ENCODE measurements at regions not wholly inside any gene's neighbourhood (a gene's known extent, or its start where the extent isn't known, plus 50 kb on each side); places are given as distances from the start of the nearest gene placed in this dataset.

DNA sequence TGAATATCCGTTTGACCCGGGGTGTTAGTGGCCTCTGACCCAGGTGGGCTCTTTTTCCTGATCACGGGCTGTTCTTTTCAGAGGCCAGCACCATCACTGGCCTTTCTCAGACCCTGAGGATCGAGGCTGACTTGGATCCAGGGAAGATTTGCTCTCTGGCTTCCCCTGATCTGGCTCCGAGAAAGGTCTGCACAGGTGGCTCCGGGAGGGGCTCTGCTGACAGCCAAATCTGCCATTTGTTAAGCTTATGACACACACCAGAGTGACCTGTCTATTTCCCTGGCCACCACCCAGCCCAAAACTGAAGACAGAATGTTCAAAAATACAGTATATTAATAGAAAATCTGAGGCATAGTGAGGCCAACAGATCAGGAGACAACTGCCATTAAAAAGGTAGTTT lies 221.8 kb upstream of the TNRC6C start:
- TF ChIP-seq, protein P1, sequence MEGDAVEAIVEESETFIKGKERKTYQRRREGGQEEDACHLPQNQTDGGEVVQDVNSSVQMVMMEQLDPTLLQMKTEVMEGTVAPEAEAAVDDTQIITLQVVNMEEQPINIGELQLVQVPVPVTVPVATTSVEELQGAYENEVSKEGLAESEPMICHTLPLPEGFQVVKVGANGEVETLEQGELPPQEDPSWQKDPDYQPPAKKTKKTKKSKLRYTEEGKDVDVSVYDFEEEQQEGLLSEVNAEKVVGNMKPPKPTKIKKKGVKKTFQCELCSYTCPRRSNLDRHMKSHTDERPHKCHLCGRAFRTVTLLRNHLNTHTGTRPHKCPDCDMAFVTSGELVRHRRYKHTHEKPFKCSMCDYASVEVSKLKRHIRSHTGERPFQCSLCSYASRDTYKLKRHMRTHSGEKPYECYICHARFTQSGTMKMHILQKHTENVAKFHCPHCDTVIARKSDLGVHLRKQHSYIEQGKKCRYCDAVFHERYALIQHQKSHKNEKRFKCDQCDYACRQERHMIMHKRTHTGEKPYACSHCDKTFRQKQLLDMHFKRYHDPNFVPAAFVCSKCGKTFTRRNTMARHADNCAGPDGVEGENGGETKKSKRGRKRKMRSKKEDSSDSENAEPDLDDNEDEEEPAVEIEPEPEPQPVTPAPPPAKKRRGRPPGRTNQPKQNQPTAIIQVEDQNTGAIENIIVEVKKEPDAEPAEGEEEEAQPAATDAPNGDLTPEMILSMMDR (IDR thresholded peaks at IDR 0.05; ENCODE audit: insufficient read depth, low read length, poor library complexity, severe bottlenecking): no peak
- DNase-seq (ENCODE audit: extremely low read depth, insufficient read length): no peak
- H3K36me3 ChIP-seq (ENCODE audit: control insufficient read depth, insufficient read depth, low read length): no peaks in the 10 kb centered on the region
- no peaks in the 10 kb centered on the region; the same call in 1 of the 2 replicates for H3K27me3 ChIP-seq (replicated peaks; ENCODE audit: control insufficient read depth, insufficient read depth, low read length)
- H3K4me3 ChIP-seq (replicated peaks; ENCODE audit: low read depth, low read length): no peak overlapping the region

- no peaks in the 10 kb centered on the region for H3K36me3 ChIP-seq (ENCODE audit: control insufficient read depth, insufficient read depth, low read length)
- H3K4me3 ChIP-seq (replicated peaks; ENCODE audit: low read depth, low read length): no peak overlapping the region
- TF ChIP-seq, protein P1 (IDR thresholded peaks at IDR 0.05; ENCODE audit: insufficient read depth, low read length, poor library complexity, severe bottlenecking): no peak
- no peaks in the 10 kb centered on the region; the same call in 1 of the 2 replicates for H3K27me3 ChIP-seq (replicated peaks; ENCODE audit: control insufficient read depth, insufficient read depth, low read length)
- DNase-seq (ENCODE audit: extremely low read depth, insufficient read length): no peak
Measured at GRCh38 chr17:77737442-77738265, 220.8 kb upstream of the TNRC6C start.

GRCh38 chr17:77738751-77739531 lies 219.6 kb upstream of the TNRC6C start:
- Histone ChIP-seq H3K27me3 (replicated peaks; ENCODE audit: control insufficient read depth, insufficient read depth, low read length) (no peaks in the 10 kb centered on the region; the same call in 1 of the 2 replicates), H3K36me3 (ENCODE audit: control insufficient read depth, insufficient read depth, low read length) (no peaks in the 10 kb centered on the region), H3K4me3 (replicated peaks; ENCODE audit: low read depth, low read length) (no peak overlapping the region)
- TF ChIP-seq, protein P1 (IDR thresholded peaks at IDR 0.05; ENCODE audit: insufficient read depth, low read length, poor library complexity, severe bottlenecking): no peak
- no peak for DNase-seq (ENCODE audit: extremely low read depth, insufficient read length)

DNA sequence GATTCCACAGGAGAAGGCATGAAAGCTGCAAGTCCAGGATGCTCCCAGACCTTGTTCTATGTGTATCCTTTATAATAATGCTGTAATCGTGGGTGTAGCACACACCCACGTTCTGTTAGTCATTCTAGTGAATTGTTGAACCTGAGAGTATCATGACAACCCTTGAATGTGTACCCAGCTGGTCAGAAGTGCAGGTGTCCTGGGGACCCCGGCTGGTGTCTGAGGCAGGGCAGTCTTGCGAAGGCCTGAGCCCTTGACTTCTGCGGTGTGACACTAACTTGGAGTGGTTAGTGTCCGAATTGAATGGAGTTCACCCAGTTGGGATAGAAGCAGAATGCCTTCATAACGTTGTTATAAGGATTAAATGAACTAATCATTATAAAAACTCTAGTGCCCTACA lies 218.0 kb upstream of the TNRC6C start:
- Histone ChIP-seq H3K4me3 (replicated peaks; ENCODE audit: low read depth, low read length) (no peak overlapping the region), H3K27me3 (replicated peaks; ENCODE audit: control insufficient read depth, insufficient read depth, low read length) (no peaks in the 10 kb centered on the region; the same call in 1 of the 2 replicates), H3K36me3 (ENCODE audit: control insufficient read depth, insufficient read depth, low read length) (no peaks in the 10 kb centered on the region)
- TF ChIP-seq, protein P1 (IDR thresholded peaks at IDR 0.05; ENCODE audit: insufficient read depth, low read length, poor library complexity, severe bottlenecking): no peak
- DNase-seq (ENCODE audit: extremely low read depth, insufficient read length): no peak

GRCh38 chr17:77741109-77741508 lies 217.4 kb upstream of the TNRC6C start:
- Histone ChIP-seq H3K27me3 (replicated peaks; ENCODE audit: control insufficient read depth, insufficient read depth, low read length) (no peaks in the 10 kb centered on the region; the same call in 1 of the 2 replicates), H3K36me3 (ENCODE audit: control insufficient read depth, insufficient read depth, low read length) (no peaks in the 10 kb centered on the region), H3K4me3 (replicated peaks; ENCODE audit: low read depth, low read length) (no peak overlapping the region)
- DNase-seq (ENCODE audit: extremely low read depth, insufficient read length): no peak
- TF ChIP-seq, protein P1 (IDR thresholded peaks at IDR 0.05; ENCODE audit: insufficient read depth, low read length, poor library complexity, severe bottlenecking): peak; percentile 25

All from GM06990 (cell line).